Natural killer cell (primary cell): ENCODE measurements at regions not wholly inside any gene's neighbourhood (a gene's known extent, or its start where the extent isn't known, plus 50 kb on each side); places are given as distances from the start of the nearest gene placed in this dataset.

Experiments used
- ATAC-seq, 3 donors: fragments of 150-1000 bp in 2 of 3; fragments of 200-7000 bp in 1 of 3; cut with Tn5 transposase; 1 replicate in 1 of 3; 2 replicates in 2 of 3; pipeline ENCODE4 v1.10.0; 2021; ENCODE audit warnings: mild to moderate bottlenecking in 2 of 3, moderate library complexity in 2 of 3
- DNase-seq, 2 donors: peaks; one replicate each; pipeline versions ENCODE4 v3.0.0 to v3.0.0-alpha.2; 2013 to 2021; ENCODE audit warnings: mixed read lengths in 1 of 2
- H3K27ac ChIP-seq: one replicate; pipeline ENCODE4 v1.5.1; 2013; ENCODE audit warnings: mild to moderate bottlenecking, low read length
- H3K27me3 ChIP-seq: one replicate; pipeline ENCODE4 v1.6.1; 2013; ENCODE audit warnings: low read length; ENCODE audit not compliant: control insufficient read depth, insufficient read depth
- H3K36me3 ChIP-seq: one replicate; pipeline ENCODE4 v1.6.1; 2013; ENCODE audit warnings: low read length; ENCODE audit not compliant: control insufficient read depth, insufficient read depth
- H3K4me1 ChIP-seq: one replicate; pipeline ENCODE4 v1.6.1; 2013; ENCODE audit warnings: low read length; ENCODE audit not compliant: control insufficient read depth, insufficient read depth
- H3K4me3 ChIP-seq: one replicate; pipeline ENCODE4 v1.5.1; 2013; ENCODE audit warnings: low read length
- H3K9me3 ChIP-seq: one replicate; pipeline ENCODE4 v1.6.1; 2013; ENCODE audit warnings: low read length; ENCODE audit not compliant: control insufficient read depth, insufficient read depth
- H3K27ac Mint-ChIP-seq, 2 donors: one replicate each; pipeline ENCODE4 v1.8.0; 2022; ENCODE audit warnings: mild to moderate bottlenecking in 2 of 2, mixed read lengths in 2 of 2, moderate library complexity in 1 of 2
- H3K27me3 Mint-ChIP-seq, 2 donors: one replicate each; pipeline ENCODE4 v1.8.0; 2022; ENCODE audit warnings: low read depth in 2 of 2, mixed read lengths in 2 of 2
- H3K36me3 Mint-ChIP-seq: one replicate; pipeline ENCODE4 v1.8.0; 2022; ENCODE audit warnings: mixed read lengths
- H3K4me1 Mint-ChIP-seq, 2 donors: one replicate each; pipeline ENCODE4 v1.8.0; 2022; ENCODE audit warnings: mixed read lengths in 2 of 2
- H3K4me3 Mint-ChIP-seq: one replicate; pipeline ENCODE4 v1.8.0; 2022; ENCODE audit warnings: mild to moderate bottlenecking, moderate library complexity, mixed read lengths
- H3K9me3 Mint-ChIP-seq, 2 donors: one replicate each; pipeline ENCODE4 v1.8.0; 2022; ENCODE audit warnings: mixed read lengths in 2 of 2
- WGBS: methylation state at CpG from one replicate; pipeline ENCODE4 v1.1.7; 2013; ENCODE audit warnings: missing lambda C conversion rate; ENCODE audit not compliant: insufficient coverage; 5-methylcytosine and 5-hydroxymethylcytosine counted together
- intact Hi-C: fragments of 100-400 bp; cut with micrococcal nuclease; formaldehyde crosslinking; loops from one replicate; pipeline ENCODE4 v1.14.2; 2022
- TF ChIP-seq, protein P1 (sequence below): fragments of 200-600 bp; IDR thresholded peaks from one replicate; pipeline ENCODE4 v1.8.0; 2022; ENCODE audit warnings: antibody characterized with exemption

DNA sequence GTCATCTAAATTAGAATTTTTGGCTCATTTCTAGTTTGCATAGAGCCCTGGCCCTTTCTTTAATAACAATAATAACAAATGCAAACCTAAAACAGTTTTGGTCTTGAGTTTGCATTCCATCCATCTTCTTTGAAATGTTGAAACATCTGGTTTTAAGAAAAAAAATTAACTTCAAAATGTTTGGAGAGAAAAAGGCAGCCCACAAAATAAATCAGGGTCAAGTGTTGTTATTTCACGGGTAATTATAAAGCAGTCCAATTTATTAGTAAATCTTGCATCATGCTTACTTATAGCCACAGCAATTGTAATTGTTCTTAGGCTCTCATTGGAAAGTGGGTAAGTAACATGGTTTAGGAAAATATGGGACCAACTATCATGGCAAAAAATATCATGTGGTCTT, 247.0 kb upstream of the MEF2C start:
- H3K9me3 ChIP-seq: no peaks in the 10 kb centered on the region
- intact Hi-C loops: no loop called here
- Mint-ChIP-seq H3K9me3 (no peaks in the 10 kb centered on the region), H3K4me3 (no peak overlapping the region), H3K4me1 (peaks cover 0 to 6% of the 10 kb centered on the region in 2 donors), H3K36me3 (no peaks in the 10 kb centered on the region), H3K27ac (no peak overlapping the region), H3K27me3 (no peaks in the 10 kb centered on the region)
- TF ChIP-seq, protein P1, sequence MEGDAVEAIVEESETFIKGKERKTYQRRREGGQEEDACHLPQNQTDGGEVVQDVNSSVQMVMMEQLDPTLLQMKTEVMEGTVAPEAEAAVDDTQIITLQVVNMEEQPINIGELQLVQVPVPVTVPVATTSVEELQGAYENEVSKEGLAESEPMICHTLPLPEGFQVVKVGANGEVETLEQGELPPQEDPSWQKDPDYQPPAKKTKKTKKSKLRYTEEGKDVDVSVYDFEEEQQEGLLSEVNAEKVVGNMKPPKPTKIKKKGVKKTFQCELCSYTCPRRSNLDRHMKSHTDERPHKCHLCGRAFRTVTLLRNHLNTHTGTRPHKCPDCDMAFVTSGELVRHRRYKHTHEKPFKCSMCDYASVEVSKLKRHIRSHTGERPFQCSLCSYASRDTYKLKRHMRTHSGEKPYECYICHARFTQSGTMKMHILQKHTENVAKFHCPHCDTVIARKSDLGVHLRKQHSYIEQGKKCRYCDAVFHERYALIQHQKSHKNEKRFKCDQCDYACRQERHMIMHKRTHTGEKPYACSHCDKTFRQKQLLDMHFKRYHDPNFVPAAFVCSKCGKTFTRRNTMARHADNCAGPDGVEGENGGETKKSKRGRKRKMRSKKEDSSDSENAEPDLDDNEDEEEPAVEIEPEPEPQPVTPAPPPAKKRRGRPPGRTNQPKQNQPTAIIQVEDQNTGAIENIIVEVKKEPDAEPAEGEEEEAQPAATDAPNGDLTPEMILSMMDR: no peak
- DNase-seq (no peak), ATAC-seq (no peak)
- H3K36me3 ChIP-seq: no peaks in the 10 kb centered on the region
- H3K4me1 ChIP-seq: no peaks in the 10 kb centered on the region
- WGBS: no CpG with 5 or more reads among the region's 1 CpG
- H3K4me3 ChIP-seq: no peak overlapping the region
- H3K27me3 ChIP-seq: no peaks in the 10 kb centered on the region
- no peak overlapping the region for H3K27ac ChIP-seq

DNA sequence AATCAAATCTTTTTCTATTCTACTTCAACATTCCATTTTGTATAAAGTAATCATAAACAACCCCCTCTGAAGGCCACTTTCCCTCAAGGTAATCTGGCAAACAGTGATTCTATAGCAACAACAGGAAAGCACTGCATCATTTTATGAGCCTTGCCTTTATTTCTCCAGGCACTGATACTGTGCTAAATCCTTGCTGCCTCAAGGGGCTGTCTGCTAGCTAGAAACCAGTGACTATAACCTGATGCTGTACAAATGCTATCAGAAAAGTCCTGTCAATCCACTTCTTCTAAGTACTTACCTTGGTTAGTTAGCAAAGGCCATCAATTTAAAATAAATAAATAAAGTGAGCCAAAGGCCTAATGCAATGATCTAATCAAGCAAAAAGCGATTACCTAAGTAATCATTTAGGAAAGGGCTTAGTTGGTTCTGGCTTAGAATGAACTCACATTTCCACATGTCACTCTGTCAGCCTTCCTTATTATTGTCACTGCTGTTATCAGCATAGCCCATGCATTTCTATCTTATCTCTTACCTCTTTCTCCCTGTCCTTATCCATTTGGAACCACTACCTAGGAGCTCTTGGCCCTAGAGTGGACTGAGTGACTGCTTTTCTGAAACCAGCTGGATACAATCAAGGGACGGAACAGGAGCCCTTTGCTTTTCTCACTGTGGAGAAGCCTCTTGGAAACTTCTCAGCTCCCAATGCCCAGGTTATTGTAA, 246.1 kb upstream of the MEF2C start:
- DNase-seq: no peak
- Mint-ChIP-seq H3K4me3 (no peak overlapping the region), H3K27me3 (no peaks in the 10 kb centered on the region), H3K9me3 (no peaks in the 10 kb centered on the region), H3K4me1 (peaks cover 0 to 6% of the 10 kb centered on the region in 2 donors), H3K27ac (no peak overlapping the region), H3K36me3 (no peaks in the 10 kb centered on the region)
- Histone ChIP-seq H3K4me1 (no peaks in the 10 kb centered on the region), H3K27me3 (no peaks in the 10 kb centered on the region), H3K9me3 (no peaks in the 10 kb centered on the region), H3K36me3 (no peaks in the 10 kb centered on the region), H3K4me3 (no peak overlapping the region), H3K27ac (no peak overlapping the region)
- no peak for ATAC-seq
- TF ChIP-seq, protein P1: no peak
- 82% methylated on average over 2 of the region's 2 CpGs for WGBS
- intact Hi-C loops: no loop called here

DNA sequence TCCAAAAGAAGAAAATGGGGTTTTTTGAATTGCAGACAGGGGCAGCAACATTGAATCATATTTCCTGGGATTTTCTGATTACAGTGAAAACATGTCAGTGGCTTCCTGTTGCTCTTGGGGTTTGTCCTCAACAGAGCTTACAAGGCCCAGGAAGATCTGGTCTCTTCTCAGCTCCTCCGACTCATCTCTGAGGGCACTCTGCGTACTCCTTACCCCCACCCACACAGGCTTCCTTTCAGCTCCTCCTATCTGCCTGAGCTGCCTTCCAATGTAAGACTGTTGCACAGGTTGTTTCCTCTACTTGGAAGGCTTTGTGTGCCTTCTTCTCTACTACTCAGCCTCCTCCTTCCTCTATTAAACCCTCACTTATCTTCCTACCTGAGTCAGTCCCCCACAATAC, 245.1 kb upstream of the MEF2C start:
- Mint-ChIP-seq H3K36me3 (no peaks in the 10 kb centered on the region), H3K4me1 (peaks cover 0 to 6% of the 10 kb centered on the region in 2 donors), H3K27ac (no peak overlapping the region), H3K9me3 (no peaks in the 10 kb centered on the region), H3K4me3 (no peak overlapping the region), H3K27me3 (no peaks in the 10 kb centered on the region)
- ATAC-seq (no peak), DNase-seq (no peak)
- Histone ChIP-seq H3K27ac (no peak overlapping the region), H3K27me3 (no peaks in the 10 kb centered on the region), H3K4me1 (no peaks in the 10 kb centered on the region), H3K4me3 (no peak overlapping the region), H3K9me3 (no peaks in the 10 kb centered on the region), H3K36me3 (no peaks in the 10 kb centered on the region)
- intact Hi-C loops: no loop called here
- TF ChIP-seq, protein P1: no peak
- WGBS: 46% methylated on average over 2 of the region's 2 CpGs

DNA sequence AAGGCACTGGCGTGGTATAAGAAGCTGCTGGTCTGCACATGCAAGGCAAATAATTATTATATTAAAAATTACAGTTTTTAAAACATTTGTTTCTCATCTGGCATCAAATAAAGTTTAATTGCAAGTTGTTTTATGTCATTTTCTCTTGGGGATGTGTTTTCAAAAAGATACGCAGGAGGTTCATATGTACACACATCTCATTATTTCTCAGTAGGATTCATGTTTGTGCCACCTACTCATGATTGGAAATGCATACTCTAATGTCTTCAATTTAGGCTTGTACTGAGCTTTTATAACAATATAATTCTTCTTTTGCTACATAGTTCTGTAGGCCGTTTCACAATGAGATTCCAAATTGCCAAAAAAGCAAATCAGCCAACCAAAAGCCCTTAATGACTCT, 244.2 kb upstream of the MEF2C start:
- no peaks in the 10 kb centered on the region for H3K9me3 Mint-ChIP-seq

More for the DNA sequence above, 244.2 kb upstream of the MEF2C start:
- Histone ChIP-seq H3K9me3 (no peaks in the 10 kb centered on the region), H3K27ac (no peak overlapping the region), H3K27me3 (no peaks in the 10 kb centered on the region), H3K36me3 (no peaks in the 10 kb centered on the region), H3K4me1 (no peaks in the 10 kb centered on the region), H3K4me3 (no peak overlapping the region)
- Mint-ChIP-seq H3K36me3 (no peaks in the 10 kb centered on the region), H3K27me3 (no peaks in the 10 kb centered on the region), H3K27ac (no peak overlapping the region), H3K4me1 (peaks cover 0 to 6% of the 10 kb centered on the region in 2 donors), H3K4me3 (no peak overlapping the region)
- TF ChIP-seq, protein P1: no peak
- DNase-seq (no peak), ATAC-seq (no peak)
- intact Hi-C loops: no loop called here
- 75% methylated on average over 1 of the region's 3 CpGs for WGBS
